Activated CD4-positive, alpha-beta T cell treated with anti-CD3 and anti-CD28 coated beads for 24 hours (primary cell): ENCODE measurements at regions not wholly inside any gene's neighbourhood (a gene's known extent, or its start where the extent isn't known, plus 50 kb on each side); places are given as distances from the start of the nearest gene placed in this dataset.

Source experiments
- DNase-seq, 2 donors: peaks; one replicate each; pipeline ENCODE4 v3.0.0-alpha.2; 2020; ENCODE audit warnings: low read depth in 2 of 2

DNA sequence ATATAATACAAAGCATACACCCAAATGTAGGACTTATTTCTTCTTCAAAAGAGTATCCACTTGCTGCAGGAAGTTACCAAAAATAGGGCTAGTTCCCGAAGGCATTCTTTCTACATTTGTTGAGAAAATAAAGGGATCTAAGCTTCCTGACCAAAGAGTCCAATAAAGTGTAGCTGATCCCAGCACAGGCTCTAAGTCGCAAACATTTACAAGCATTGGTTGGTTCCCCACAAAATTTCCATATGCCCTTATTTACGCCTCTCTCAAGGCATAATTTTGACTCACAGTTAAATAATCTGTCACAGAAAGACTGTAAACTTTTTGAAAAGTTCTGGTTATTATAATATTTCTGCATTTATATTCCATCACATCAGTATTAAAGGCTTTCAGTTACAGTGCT lies 1520.1 kb upstream of the ZEB2 start:
- no peak for DNase-seq

DNA sequence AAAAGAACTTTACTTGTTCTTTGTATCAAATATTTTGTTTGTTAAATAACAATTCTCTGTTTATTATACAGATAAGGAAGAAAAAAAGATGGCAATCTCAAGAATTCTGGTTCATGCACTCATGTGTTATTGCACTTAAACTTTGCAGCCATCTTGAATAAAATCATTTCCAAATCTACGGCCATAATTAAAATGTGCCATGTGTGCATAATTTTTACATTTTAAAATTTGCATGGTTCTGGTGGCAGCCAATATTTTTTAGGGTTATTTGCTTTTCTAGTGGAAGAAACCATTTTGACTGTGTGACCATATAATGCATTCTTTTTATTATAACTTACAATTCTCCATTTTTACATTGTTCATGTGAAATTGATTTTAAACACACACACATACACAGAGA lies 1518.1 kb upstream of the ZEB2 start:
- no peak for DNase-seq

DNA sequence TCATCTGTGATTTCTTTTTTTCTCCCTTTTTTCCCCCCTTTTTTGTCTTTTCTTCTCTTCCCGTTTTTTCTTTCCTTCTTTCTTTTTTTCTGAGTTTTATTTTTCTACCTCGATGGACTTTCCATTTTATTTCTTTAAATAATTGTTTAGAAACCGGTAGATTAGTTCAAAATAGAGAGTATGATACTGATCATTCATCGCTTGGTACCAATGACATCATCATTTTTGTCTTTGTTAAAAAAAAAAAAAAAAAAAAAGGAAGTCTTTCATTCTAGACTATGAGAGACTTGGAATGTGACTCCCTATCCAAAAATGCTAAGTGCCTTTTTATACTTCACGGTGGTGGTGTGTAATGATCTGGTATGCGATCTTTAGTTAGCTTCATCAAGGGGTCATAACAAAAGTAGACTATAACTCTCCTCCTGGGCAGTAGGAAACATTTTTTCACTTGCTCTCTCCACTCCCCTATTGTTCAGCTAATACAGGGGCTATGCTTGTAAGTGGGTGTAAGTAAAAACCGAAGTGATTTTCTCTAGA lies 1517.5 kb upstream of the ZEB2 start:
- no peak for DNase-seq

DNA sequence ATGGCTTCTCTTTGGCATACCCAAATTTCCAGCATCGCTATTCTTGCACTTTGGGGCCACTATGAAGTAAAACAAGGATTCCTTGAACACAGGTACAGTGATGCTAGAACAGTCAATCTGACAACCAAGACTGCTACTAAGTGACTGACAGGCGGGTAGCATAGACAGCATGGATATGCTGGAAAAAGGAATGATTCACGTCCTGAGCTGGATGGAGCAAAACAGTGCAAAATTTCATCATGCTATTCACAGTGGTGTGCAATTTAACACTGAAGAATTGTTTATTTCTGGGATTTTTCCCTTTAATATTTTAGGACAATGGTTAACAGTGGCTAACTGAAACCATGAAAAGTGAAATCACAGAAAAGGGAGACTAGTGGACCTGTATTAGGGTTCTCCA lies 1511.2 kb upstream of the ZEB2 start:
- no peak for DNase-seq

DNA sequence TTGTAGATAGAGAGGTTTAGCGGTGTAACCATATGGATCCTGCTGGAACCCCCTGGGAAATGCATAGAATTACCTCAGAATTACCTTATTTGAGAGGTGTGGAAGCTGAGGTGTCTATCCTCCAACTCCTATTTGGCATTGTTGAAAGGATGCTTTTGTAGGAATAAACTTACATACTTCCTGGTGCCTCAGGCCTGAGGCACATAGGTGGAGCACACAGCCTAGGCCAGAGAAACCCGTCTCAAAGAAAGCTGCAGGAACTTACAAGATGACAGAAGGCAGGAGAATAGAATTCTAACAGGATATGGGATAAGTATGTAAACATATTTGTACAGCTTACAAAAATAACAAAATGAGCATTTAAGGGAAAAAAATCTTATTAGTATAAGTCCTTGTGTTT lies 1507.2 kb upstream of the ZEB2 start:
- no peak for DNase-seq

DNA sequence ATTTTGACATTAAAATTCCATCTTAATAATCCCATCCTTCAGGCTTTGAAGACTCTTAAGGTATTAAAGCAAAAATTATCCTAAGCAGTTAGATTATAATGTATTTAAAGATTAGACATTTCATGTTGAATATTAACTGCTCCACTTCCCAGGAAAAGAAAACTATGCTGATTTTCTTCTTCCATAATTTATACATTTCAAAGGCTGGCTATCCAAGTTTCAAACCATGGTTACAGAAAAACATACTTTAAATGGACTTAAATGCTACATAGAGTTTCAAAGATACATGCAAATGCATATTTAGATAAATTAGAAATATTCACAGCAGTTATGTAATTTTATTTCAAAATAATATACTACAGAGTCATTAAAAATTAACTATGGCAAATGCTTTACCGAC lies 1505.6 kb upstream of the ZEB2 start:
- DNase-seq, result no peak

DNA sequence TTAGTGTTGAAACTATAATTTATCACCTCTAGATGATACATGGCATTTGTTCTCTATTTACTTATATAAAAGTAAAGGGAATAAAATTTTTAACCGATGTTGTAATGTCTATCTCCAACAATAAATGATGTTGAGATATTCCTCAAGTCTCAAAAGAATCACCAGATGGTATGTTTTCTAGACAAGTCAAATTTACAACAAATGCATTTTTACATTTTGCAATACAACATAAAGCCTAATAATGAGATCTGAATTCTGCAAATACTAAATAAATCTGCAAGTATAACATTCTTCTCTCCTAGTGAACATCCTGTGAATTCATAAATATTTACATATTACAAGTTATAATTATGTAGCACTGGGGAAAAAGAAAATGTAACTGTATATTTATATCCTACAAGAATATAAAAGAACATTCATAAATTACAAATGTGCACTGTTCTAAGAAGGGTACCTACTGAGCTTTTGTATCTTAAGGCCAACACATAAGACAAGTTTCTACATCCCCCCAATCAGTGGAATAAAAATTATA lies 1504.4 kb upstream of the ZEB2 start:
- no peak for DNase-seq

DNA sequence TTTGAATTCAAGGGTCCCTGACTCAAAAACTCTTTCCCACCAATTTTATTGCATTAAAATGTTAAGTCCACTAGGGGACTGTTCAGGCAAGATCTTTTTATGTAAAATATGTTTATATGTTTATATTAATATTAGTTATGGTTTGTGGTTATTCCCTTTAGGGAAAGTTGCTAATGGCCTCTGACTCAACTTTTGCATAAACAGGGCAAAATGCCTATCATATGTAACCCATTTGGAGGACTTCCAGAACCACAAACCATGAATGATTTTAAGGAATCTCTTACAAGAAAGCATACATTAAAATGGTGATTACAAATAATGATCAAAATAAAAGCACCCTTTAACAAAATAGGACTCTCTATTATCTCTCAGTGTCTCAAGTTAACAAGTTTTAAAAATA lies 1484.5 kb upstream of the ZEB2 start:
- DNase-seq, result no peak

DNA sequence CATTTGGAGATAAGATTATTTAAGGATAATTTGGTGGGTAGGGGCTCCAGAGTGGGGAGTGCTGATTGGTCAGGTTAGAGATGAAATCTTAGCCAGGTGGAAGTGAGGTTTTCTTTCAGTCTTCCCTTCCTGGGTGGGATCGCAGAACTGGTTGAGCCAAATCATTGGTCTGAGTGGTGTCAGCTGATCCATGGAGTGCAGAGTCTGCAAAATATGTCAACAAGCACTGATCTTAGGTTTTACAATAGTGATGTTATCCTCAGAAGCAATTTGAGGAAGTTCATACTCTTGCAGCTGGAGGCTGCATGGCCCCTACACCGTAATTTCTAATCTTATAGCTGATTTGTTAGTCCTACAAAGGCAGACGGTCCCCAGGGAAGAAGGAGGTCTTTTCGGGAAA lies 1483.4 kb upstream of the ZEB2 start:
- DNase-seq, result no peak

DNA sequence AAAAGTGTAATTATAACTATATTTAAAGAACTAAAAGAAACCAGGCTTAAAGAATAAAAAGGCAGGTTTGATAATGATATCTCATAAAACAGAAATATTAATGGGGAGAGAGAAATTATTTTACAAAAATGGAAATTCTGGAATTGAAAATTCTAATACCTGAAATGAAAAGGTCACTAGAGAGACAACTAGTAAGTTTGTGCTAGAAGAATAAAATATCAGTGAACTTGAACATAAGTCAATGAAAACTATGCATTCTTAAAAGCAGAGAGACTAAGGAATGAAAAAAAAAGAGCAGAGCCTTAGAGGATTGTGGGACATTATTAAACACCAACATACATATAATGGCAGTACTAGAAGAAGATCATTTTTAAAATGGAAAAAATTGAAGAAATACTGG lies 1475.0 kb upstream of the ZEB2 start:
- no peak for DNase-seq

DNA sequence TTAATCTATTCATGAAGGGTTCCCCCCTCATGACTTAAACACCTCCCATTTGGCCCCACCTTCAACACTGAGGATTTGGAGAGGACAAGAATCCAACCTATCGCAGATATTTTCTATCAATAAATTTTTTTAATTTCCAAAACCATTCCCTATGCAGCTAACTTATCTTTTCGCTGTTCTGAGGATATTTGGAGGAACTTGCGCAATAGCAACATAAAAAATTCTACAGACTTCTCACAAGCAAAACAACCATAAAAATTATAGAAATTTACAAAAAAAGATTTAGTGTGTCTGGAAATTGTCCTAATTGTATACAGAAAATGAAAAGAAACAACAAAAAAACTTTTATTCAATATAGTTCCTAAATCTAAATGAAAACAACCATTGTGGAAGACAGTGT lies 1472.7 kb upstream of the ZEB2 start:
- no peak for DNase-seq

DNA sequence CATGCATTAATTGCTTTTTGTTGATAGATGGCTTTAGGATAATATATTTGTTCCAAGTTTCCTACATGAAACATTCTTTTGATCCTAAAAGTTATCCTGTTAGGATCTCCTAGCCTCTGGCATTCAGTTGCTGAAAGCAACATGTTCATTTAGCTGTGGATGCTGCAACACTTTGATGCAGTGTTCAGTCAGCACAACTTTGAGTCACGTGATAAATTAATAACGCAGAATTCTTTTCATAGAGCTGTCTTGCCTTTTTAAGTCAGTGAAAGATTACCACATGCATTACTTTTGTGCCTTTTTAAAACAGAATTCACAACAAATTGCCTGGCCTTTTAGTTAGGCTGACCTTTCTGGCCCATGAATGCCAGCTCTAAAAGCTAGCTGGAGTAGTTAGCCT lies 1467.9 kb upstream of the ZEB2 start:
- DNase-seq, result no peak

DNA sequence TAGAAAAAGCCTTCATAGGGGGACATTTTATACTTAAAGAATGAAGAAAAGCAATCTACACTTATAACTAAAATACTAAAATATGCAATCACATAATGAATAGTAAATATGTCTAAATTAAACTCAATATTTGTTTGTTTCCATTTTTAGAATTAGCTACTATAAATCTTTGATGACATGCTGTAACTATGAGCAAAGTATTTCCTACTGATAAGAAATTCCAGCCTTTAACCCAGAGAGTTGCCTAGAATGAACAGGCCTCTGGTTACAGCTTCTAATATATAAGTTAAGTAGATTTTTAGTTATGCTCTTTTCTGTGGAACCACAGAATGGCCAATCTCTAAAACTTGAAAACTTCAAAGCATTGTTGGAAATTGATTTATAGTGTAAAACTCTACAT lies 1465.6 kb upstream of the ZEB2 start:
- no peak for DNase-seq

DNA sequence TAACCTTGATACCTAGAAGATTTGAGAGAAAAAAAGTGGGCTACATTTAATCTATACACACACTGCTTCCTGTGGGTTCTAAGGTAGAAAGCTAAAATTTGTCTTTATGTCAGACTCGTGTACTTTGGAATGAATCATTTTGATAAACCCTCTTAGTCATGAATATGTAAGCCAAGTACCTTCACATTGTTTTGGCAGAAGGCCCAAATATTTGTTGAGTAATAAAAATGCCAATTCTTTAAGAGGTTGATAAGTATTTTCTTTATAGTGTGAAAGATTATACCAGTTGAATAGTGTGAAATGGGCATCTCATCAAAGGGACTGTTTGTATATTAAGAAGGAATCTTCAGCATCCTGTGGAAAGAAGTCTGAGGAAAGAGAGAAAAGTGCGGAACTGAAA lies 1464.7 kb upstream of the ZEB2 start:
- DNase-seq, result no peak

DNA sequence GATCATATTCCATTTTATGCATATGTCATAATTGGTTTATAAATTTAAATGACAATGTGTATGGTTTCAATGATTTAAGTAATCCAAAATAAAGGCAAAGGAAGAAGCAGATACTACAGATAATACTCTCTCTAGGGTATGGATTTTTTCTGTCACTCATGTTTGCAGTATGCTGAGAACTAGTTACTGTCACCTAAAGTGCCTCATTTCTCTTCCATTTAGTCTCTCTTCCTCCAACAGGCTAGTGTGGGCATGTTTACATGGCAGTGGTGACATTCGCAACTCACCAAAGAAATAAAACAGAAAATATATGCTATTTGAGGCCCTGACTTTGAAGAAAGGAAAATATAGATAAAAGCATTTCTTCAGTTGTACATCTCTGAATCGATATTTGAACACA lies 1460.4 kb upstream of the ZEB2 start:
- DNase-seq, result no peak

DNA sequence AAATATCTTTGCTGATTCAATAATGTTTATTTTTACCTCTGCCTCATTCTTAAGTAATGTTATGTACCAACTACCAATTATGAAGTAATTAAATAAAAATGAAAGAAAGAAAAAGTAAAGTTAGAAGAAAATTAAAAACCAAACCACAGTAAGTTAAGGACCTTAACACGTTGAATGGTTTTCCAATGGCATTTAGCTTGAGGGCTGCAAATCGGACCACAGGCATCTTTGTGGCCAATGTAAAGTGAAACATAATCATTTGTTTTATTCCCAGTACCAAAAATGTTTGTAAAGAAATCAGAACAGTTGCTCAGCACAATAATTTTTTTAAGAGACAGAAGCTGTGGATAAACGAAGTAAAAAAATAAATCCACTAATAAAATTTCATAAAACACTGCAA lies 1455.5 kb upstream of the ZEB2 start:
- DNase-seq, result no peak

DNA sequence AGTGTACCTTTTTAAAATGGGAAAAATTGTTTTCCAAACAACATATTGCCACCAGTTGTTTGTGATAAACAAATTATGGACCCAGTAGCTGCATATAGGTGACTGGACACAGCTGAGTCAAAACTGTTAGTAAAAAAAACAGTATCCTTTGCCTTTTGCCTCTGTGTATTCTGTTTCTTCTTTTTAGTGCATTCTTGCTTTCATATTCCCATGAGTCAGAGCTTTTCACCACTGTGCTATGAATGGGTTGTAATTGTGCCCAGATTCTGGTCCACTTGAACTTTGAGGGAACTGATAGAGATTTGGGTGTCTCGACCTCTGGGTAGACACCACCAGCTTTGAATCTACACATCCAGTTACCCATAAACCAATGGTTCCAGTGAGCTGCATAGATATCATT lies 1441.9 kb upstream of the ZEB2 start:
- DNase-seq, result no peak

DNA sequence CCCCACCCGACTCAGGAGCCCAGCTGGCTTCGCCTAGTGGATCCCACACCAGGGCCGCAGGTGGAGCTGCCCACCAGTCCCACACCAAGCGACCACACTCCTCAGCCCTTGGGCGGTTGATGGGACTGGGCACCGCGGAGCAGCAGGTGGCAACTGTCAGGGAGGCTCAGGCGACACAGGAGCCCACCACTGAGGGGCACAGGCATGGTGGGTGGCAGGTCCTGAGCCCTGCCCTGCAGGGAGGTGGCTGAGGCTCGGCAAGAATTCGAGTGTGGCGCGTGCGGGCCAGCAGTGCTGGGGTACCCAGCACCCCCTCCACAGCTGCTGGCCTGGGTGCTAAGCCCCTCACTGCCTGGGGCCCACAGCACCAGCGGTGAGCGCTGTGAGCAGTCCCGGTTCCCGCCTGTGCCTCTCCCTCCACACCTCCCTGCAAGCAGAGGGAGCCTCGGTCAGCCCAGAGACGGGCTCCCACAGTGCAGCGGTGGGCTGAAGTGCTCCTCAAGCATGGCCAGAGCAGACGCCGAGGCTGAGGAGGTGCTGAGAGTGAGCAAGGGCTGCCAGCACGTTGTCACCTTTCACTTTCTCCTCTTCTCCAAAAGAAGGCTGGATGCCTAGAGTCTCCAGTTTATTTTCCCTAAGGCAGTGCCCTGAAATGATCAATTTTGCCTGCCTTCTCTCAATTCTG lies 1440.7 kb upstream of the ZEB2 start:
- no peak for DNase-seq

DNA sequence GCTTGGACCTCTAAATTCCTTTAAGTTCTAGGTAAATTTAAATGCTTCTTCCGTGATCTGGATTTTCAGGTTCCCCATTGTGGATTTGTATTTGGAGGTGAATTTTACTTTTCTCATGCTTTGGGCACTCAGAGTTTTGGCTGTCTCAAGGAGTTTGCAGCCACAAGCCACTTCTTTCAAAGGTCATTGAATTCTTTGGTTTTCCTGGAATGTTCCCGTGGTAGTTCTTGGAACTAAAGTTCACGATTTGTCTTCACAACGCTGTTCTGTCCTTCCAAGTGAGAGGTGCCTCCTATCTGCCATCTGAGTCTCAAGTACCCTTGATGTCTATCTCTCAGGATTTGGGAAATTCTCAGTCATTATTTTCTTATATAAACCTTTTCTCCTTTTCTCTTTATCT lies 1438.7 kb upstream of the ZEB2 start:
- DNase-seq, result no peak

DNA sequence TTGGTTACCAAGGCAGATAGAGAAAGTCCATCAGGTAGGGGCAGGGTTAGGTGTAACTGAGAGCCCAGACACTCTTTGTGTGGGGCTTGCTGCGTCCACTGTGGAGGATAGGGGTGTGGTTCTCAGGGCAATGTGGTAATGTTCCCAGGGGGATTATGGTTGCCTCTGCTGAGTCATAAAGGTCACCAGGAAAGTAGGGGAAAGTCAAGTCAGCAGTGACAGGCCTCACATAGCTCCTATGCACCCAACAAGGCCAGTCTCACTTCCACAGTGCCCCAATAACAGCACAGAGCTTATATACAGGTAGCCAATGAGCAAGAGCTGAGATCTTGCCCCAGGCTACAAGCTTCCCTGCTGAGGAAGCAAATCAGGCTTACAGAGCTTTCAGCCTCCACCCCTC lies 1438.0 kb upstream of the ZEB2 start:
- DNase-seq, result no peak

DNA sequence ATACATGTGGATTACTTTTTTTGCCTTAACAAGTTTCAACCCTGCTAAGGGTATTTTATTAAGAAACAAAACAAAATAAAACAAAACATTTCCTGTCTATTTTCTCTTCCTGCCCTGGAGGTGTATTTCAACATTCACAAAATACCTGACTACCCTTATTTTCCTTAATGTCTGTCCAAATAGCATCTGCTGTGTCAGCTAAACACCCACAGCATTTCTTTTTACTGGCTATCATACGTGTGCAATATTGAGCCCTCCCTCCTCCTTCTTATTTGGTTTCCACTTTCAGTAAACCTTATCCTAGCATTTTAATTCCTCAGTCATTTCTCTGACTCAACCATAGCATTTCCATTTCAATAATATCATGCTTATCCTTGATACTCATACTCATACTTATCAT lies 1420.0 kb upstream of the ZEB2 start:
- no peak for DNase-seq

DNA sequence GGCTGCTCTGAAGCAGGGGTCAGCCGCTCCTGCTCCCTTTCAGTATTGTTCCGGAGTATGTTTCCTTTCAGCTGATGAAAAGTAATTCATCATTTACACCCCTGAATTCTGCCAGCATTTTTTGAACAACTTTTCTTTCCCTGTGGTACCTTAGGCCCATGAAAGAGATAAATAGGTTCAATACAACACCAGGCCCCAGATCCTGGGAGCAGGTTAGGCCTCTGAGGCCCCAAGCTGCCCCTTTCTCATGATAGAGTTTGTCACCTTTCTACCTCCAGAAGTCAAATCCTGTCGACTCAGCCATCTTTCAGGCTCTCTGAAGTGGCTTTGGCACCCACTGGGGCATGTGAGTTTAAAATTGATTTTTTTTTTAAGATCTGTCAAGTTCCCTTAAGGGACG lies 1415.1 kb upstream of the ZEB2 start:
- no peak for DNase-seq

DNA sequence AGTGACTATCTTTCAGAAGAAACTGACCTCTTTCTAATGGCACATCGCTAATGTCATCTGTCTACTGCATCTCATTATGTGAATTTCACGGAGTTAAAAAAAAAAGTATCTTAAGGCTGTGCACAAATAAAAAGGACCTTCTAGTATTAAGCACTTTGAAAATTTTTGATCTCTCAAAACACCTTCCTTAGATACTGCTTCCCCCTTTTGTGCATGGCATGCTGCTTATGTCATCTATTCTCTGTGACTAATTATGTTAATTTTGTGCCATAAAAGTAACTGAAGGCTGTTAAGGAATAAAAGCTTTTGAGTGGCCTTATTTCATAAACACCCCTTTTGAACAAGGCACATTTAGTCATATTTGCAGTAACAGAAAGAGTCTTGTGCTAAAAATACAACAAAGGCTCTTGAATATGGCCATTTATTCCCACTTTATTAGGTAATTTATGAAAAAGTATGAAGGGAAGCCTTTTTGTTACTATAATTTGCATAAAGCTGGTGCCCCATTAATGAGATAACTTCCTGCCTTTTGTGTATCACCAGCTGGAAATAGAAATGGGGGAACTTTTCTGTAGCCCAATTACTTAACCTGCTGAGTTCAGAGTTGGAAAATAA lies 1412.0 kb upstream of the ZEB2 start:
- DNase-seq, result no peak

DNA sequence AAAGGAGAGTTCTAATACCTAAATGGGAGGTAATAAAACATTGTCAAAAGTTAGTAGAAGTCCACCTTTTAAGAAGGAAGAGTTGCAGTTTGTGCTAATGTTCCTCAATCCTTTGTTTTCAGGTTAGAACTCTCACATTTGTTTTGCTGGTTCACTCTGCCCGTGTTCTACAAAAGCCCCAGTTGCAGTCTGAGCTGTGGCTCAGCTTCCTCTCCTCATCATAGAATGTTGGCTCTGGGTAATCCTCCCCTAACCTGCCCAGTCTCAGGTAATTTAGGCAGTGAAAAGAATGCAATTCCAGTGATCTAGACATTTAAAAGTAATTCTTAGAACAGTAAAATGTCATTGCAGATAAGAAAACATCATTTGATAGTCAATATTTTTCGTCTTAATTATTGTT lies 1410.4 kb upstream of the ZEB2 start:
- no peak for DNase-seq
